Astrocyte (in vitro differentiated cells and primary cell): ENCODE measurements at regions not wholly inside any gene's neighbourhood (a gene's known extent, or its start where the extent isn't known, plus 50 kb on each side); places are given as distances from the start of the nearest gene placed in this dataset.

Experiments used
- DNase-seq: peaks from one replicate; pipeline ENCODE4 v3.0.0-alpha.2; 2010; ENCODE audit warnings: low read depth
- FAIRE-seq: peaks from 2 replicates; lab custom pipeline; 2011; peaks lifted over from hg19 to GRCh38; lab: Jason Lieb, UNC
- H2AFZ ChIP-seq: 2 replicates; pipeline ENCODE4 v1.6.0; 2012; ENCODE audit warnings: low read depth, low read length, inconsistent platforms
- H3K27ac ChIP-seq: 2 replicates; pipeline ENCODE4 v1.5.1; 2011; ENCODE audit warnings: low read depth, low read length, inconsistent platforms
- H3K27me3 ChIP-seq: 2 replicates; pipeline ENCODE4 v1.6.0; 2011; ENCODE audit warnings: low read length, inconsistent platforms; ENCODE audit not compliant: insufficient read depth
- H3K36me3 ChIP-seq: 2 replicates; pipeline ENCODE4 v1.5.1; 2011; ENCODE audit warnings: low read length, inconsistent platforms; ENCODE audit not compliant: insufficient read depth
- H3K4me1 ChIP-seq: 2 replicates; pipeline ENCODE4 v1.5.1; 2011; ENCODE audit warnings: low read length, inconsistent platforms; ENCODE audit not compliant: insufficient read depth
- H3K4me2 ChIP-seq: 2 replicates; pipeline ENCODE4 v1.6.0; 2012; ENCODE audit warnings: low read length, inconsistent platforms
- H3K4me3 ChIP-seq: 2 replicates; pipeline ENCODE4 v1.5.1; 2011; ENCODE audit warnings: low read depth, mild to moderate bottlenecking, low read length, inconsistent platforms; ENCODE audit not compliant: insufficient read depth
- H3K79me2 ChIP-seq: 2 replicates; pipeline ENCODE4 v1.6.0; 2012; ENCODE audit warnings: mild to moderate bottlenecking, low read length, inconsistent platforms; ENCODE audit not compliant: insufficient read depth
- H3K9ac ChIP-seq: 2 replicates; pipeline ENCODE4 v1.6.0; 2012; ENCODE audit warnings: mild to moderate bottlenecking, low read length, inconsistent platforms
- H3K9me3 ChIP-seq: 2 replicates; pipeline ENCODE4 v1.5.1; 2012; ENCODE audit warnings: low read depth, mild to moderate bottlenecking, low read length, inconsistent platforms; ENCODE audit not compliant: insufficient read depth
- H4K20me1 ChIP-seq: 2 replicates; pipeline ENCODE4 v1.6.0; 2012; ENCODE audit warnings: low read length, inconsistent platforms; ENCODE audit not compliant: insufficient read depth
- H3K27ac Mint-ChIP-seq: one replicate; pipeline ENCODE4 v1.8.0; 2021; ENCODE audit warnings: mild to moderate bottlenecking, mixed read lengths; ENCODE audit not compliant: unreplicated experiment
- H3K27me3 Mint-ChIP-seq: one replicate; pipeline ENCODE4 v1.8.0; 2021; ENCODE audit warnings: low read depth, mixed read lengths; ENCODE audit not compliant: unreplicated experiment
- H3K36me3 Mint-ChIP-seq: one replicate; pipeline ENCODE4 v1.8.0; 2021; ENCODE audit warnings: low read depth, mixed read lengths; ENCODE audit not compliant: unreplicated experiment
- H3K4me1 Mint-ChIP-seq: one replicate; pipeline ENCODE4 v1.8.0; 2021; ENCODE audit warnings: low read depth, mixed read lengths; ENCODE audit not compliant: unreplicated experiment
- H3K4me3 Mint-ChIP-seq: one replicate; pipeline ENCODE4 v1.8.0; 2021; ENCODE audit warnings: mild to moderate bottlenecking, moderate library complexity, mixed read lengths; ENCODE audit not compliant: unreplicated experiment
- H3K9me3 Mint-ChIP-seq: one replicate; pipeline ENCODE4 v1.8.0; 2021; ENCODE audit warnings: mild to moderate bottlenecking, mixed read lengths; ENCODE audit not compliant: unreplicated experiment
- EZH2 ChIP-seq: IDR thresholded peaks from 2 replicates; pipeline ENCODE4 v1.6.1; 2012; ENCODE audit warnings: mild to moderate bottlenecking, low read length, inconsistent platforms; ENCODE audit not compliant: insufficient read depth
- TF ChIP-seq, protein P1 (sequence below): IDR thresholded peaks from 2 replicates; pipeline ENCODE4 v1.5.1; 2011; ENCODE audit warnings: low read depth, mild to moderate bottlenecking, inconsistent platforms, low read length, moderate library complexity; ENCODE audit not compliant: insufficient read depth

DNA sequence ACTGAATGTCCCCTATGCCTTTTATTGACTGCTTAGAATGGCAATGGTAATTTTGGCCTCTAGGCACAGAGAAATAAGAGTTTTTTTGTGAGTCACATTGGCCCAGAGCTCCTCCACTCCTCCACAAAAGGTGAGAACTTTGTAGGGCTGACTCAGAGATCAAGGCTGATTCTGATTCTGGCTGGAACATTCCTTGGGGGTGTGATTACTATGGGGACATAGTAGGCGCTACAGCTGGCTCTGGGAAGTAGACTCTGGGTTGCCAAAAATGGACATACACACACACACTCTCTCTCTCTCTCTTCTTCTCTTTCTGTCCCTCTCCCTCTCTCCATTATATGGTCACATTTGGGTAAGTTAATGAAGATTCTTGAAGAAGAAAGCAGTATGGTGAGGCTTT is 174.6 kb upstream of the DDHD1 start:
- no peaks in the 10 kb centered on the region for H4K20me1 ChIP-seq
- H3K9me3 Mint-ChIP-seq: no peaks in the 10 kb centered on the region
- peak; percentile 68 for DNase-seq

DNA sequence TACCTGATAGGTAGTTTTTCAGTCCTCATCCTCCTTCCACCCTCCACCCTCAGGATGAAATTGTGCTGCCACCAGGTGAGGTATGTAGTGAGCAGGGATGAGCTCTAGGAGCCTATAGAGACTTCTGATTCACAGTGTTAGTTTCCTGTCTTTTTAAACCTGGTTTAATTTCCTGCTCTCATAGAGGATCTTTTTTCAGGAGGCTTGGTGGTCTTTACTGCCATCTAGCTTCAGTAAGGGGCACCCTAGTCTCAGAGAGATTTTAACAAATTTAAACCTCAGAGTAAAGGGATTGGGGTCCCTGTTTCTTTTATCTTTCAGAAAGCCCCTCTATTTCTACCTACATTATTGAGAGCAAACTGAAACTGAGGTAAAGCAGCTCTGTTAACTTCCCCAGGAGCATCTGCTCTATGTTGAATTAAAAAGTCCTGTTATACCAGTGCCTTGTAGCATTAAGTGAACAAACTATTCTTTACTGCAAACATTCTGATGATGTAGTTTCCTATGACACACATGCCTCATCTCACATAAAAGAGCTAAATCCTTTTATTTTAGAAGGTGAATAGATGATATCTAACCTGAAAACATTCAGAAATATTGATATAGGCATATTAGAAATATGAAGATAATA is 172.2 kb upstream of the DDHD1 start:
- H3K9me3 Mint-ChIP-seq: peaks cover 2% of the 10 kb centered on the region
- no peak overlapping the region for H3K27ac Mint-ChIP-seq
- H3K79me2 ChIP-seq: no peaks in the 10 kb centered on the region
- no peaks in the 10 kb centered on the region for H3K36me3 Mint-ChIP-seq
- H3K27me3 Mint-ChIP-seq: no peaks in the 10 kb centered on the region
- H3K9ac ChIP-seq: no peak overlapping the region
- H3K4me3 Mint-ChIP-seq: no peak overlapping the region
- peaks cover 8% of the 10 kb centered on the region for H3K4me1 ChIP-seq
- H3K36me3 ChIP-seq: no peaks in the 10 kb centered on the region
- no peak overlapping the region for H3K4me3 ChIP-seq
- no peak for DNase-seq
- no peaks in the 10 kb centered on the region for H3K9me3 ChIP-seq
- peaks cover 15% of the 10 kb centered on the region for H3K4me1 Mint-ChIP-seq
- no peak overlapping the region for H3K4me2 ChIP-seq
- FAIRE-seq: peak; percentile 5
- no peak overlapping the region for H2AFZ ChIP-seq
- H3K27me3 ChIP-seq: no peaks in the 10 kb centered on the region
- no peaks in the 10 kb centered on the region for H4K20me1 ChIP-seq
- TF ChIP-seq, protein P1, sequence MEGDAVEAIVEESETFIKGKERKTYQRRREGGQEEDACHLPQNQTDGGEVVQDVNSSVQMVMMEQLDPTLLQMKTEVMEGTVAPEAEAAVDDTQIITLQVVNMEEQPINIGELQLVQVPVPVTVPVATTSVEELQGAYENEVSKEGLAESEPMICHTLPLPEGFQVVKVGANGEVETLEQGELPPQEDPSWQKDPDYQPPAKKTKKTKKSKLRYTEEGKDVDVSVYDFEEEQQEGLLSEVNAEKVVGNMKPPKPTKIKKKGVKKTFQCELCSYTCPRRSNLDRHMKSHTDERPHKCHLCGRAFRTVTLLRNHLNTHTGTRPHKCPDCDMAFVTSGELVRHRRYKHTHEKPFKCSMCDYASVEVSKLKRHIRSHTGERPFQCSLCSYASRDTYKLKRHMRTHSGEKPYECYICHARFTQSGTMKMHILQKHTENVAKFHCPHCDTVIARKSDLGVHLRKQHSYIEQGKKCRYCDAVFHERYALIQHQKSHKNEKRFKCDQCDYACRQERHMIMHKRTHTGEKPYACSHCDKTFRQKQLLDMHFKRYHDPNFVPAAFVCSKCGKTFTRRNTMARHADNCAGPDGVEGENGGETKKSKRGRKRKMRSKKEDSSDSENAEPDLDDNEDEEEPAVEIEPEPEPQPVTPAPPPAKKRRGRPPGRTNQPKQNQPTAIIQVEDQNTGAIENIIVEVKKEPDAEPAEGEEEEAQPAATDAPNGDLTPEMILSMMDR: peak; percentile 36
- TF ChIP-seq EZH2: no peak
- H3K27ac ChIP-seq: no peak overlapping the region

More for the DNA sequence above, 174.6 kb upstream of the DDHD1 start:
- H3K4me1 ChIP-seq: peaks cover 17% of the 10 kb centered on the region
- H3K36me3 Mint-ChIP-seq: no peaks in the 10 kb centered on the region
- H3K9me3 ChIP-seq: no peaks in the 10 kb centered on the region
- H2AFZ ChIP-seq: no peak overlapping the region
- peak; percentile 37 for FAIRE-seq
- no peaks in the 10 kb centered on the region for H3K79me2 ChIP-seq
- no peak for TF ChIP-seq EZH2
- TF ChIP-seq, protein P1: no peak
- H3K4me1 Mint-ChIP-seq: peaks cover 30% of the 10 kb centered on the region
- no peak overlapping the region for H3K4me3 ChIP-seq
- no peak overlapping the region for H3K27ac ChIP-seq
- H3K4me2 ChIP-seq: peak overlapping the region; percentile 1
- no peak overlapping the region for H3K9ac ChIP-seq
- no peaks in the 10 kb centered on the region for H3K27me3 Mint-ChIP-seq
- no peaks in the 10 kb centered on the region for H3K27me3 ChIP-seq
- no peaks in the 10 kb centered on the region for H3K36me3 ChIP-seq
- H3K4me3 Mint-ChIP-seq: no peak overlapping the region
- no peak overlapping the region for H3K27ac Mint-ChIP-seq

DNA sequence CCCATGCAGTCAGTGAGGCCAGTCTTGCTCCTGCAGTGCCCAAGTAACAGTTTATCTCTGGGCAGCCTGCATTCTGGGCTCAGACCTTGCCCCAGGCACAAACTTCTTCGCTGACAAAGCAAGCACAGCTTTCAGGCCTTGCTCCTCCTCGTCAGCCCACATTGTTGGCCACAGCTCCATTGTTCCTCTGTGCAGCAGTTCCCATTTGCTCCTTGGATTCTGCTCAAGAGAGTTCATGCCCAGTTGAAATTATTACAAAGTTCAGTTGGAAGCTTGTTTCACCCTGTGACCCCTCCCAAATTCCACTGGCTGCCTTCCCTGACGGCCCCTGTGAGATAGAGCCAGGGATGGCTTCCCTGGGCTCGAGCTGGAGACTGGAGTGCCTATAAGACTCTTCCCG is 163.4 kb upstream of the DDHD1 start:
- H3K36me3 ChIP-seq: no peaks in the 10 kb centered on the region
- H3K4me1 Mint-ChIP-seq: no peaks in the 10 kb centered on the region
- H3K9me3 ChIP-seq: no peaks in the 10 kb centered on the region
- H3K9ac ChIP-seq: no peak overlapping the region
- DNase-seq (no peak), FAIRE-seq (no peak)
- no peaks in the 10 kb centered on the region for H3K79me2 ChIP-seq
- H3K4me3 ChIP-seq: no peak overlapping the region
- TF ChIP-seq EZH2: no peak
- TF ChIP-seq, protein P1: no peak
- H3K27ac ChIP-seq: no peak overlapping the region
- H3K4me1 ChIP-seq: no peaks in the 10 kb centered on the region
- H3K4me2 ChIP-seq: no peak overlapping the region
- H3K27me3 ChIP-seq: no peaks in the 10 kb centered on the region
- peaks cover 13% of the 10 kb centered on the region for H3K9me3 Mint-ChIP-seq
- H3K27ac Mint-ChIP-seq: no peak overlapping the region
- H3K27me3 Mint-ChIP-seq: no peaks in the 10 kb centered on the region
- no peak overlapping the region for H3K4me3 Mint-ChIP-seq
- H4K20me1 ChIP-seq: no peaks in the 10 kb centered on the region
- H3K36me3 Mint-ChIP-seq: peaks cover 5% of the 10 kb centered on the region
- H2AFZ ChIP-seq: no peak overlapping the region
